ENCODE measurements at regions not wholly inside any gene's neighbourhood (a gene's known extent, or its start where the extent isn't known, plus 50 kb on each side); places are given as distances from the start of the nearest gene placed in this dataset.

DNA sequence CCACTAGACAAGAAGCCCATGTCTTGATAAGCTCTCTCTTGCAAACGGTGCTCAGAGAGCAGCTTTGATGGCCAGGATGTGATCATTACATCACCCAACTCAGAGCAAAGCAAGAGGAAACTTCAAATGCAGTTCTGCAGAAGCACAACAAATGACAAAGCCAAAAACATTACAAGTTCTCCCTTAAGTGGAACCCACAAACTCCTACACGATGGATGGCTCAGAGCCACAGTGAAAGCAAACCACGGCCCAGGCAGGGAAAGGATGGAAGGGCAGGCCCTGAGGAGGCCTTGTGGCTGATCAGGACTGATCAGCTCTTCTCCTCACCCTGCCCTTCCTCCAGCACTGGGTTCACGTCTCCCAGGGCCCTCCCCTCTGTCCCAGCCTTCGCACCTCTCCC, 326.4 kb downstream of the EIPR1 start:
- DNase-seq (ENCODE audit: low read depth) = no peak
- no peaks in the 10 kb centered on the region for H3K27me3 ChIP-seq (ENCODE audit: control insufficient read depth, insufficient read depth, low read length)
- TF ChIP-seq, protein P1, sequence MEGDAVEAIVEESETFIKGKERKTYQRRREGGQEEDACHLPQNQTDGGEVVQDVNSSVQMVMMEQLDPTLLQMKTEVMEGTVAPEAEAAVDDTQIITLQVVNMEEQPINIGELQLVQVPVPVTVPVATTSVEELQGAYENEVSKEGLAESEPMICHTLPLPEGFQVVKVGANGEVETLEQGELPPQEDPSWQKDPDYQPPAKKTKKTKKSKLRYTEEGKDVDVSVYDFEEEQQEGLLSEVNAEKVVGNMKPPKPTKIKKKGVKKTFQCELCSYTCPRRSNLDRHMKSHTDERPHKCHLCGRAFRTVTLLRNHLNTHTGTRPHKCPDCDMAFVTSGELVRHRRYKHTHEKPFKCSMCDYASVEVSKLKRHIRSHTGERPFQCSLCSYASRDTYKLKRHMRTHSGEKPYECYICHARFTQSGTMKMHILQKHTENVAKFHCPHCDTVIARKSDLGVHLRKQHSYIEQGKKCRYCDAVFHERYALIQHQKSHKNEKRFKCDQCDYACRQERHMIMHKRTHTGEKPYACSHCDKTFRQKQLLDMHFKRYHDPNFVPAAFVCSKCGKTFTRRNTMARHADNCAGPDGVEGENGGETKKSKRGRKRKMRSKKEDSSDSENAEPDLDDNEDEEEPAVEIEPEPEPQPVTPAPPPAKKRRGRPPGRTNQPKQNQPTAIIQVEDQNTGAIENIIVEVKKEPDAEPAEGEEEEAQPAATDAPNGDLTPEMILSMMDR (IDR thresholded peaks at IDR 0.05; ENCODE audit: insufficient read depth, low read length, poor library complexity, severe bottlenecking) = no peak
- no peak overlapping the region for H3K4me3 ChIP-seq (ENCODE audit: low read depth, low read length)
- H3K36me3 ChIP-seq (ENCODE audit: control insufficient read depth, insufficient read depth, low read length) = no peaks in the 10 kb centered on the region

DNA sequence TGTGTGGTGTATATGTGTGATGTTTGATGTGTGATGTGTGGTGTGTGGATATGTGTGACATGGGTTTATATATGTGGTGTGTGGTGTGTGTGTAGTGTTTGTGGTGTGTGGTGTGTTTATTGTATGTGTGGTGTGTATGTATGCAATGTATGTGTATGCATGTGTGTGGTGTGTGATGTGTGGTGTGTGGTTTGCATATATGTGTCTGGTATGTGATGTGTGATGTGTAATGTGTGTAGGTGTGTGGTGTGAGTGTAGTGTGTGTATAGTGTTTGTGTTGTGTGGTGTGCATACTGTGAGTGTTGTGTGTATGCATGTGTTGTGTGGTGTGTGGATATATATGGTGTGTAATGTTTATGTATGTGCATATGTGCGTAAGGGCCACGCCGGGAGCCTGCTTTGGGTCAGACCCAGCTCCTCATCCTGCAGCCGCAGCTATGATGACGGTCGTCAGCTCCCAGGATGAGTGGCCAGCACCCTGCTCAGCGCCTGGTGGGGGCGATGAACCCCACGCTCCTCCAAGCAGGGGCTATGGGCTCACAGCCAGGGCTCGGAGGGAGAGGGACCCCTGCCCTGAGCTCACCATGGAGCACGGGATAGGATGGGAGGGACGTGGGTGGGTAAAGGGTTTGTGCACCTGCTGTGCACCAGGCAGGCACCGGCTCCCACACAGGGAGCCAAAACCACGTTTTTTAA, 331.3 kb downstream of the EIPR1 start:
- TF ChIP-seq, protein P1 (IDR thresholded peaks at IDR 0.05; ENCODE audit: insufficient read depth, low read length, poor library complexity, severe bottlenecking) = no peak

DNA sequence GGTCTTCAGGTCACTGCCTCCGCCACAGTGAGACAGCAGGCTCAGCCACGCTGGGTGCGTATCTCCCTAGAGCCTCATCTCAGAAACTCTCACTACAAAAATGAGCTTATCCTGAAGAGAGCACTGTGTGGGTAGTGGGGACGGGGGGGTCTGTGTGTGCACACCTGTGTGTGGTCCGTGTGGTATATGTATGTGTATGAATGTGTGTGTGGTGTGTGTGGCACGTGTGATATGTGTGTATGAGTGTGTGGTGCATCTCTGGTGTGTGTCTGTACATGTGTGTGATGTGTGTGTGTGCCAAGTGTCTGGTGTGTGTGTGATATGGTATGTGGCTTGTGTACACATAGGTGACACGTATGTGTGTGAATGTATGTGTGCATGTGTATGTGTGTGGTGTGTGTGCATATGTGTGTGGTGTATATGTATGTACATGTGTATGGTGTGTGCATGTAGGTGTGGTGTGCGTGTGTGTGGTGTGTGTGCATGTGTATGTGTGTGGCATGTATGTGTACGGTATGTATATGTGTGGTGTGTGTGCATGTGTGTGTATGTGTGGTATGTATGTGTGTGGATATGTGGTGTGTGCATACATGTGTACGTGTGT, 332.2 kb downstream of the EIPR1 start:
- no peak overlapping the region for H3K4me3 ChIP-seq (ENCODE audit: low read depth, low read length)
- TF ChIP-seq, protein P1 (IDR thresholded peaks at IDR 0.05; ENCODE audit: insufficient read depth, low read length, poor library complexity, severe bottlenecking) = no peak

More for the DNA sequence above, 331.3 kb downstream of the EIPR1 start:
- Histone ChIP-seq H3K27me3 (ENCODE audit: control insufficient read depth, insufficient read depth, low read length) (no peaks in the 10 kb centered on the region), H3K36me3 (ENCODE audit: control insufficient read depth, insufficient read depth, low read length) (no peaks in the 10 kb centered on the region), H3K4me3 (ENCODE audit: low read depth, low read length) (no peak overlapping the region)
- DNase-seq (ENCODE audit: low read depth) = no peak

DNA sequence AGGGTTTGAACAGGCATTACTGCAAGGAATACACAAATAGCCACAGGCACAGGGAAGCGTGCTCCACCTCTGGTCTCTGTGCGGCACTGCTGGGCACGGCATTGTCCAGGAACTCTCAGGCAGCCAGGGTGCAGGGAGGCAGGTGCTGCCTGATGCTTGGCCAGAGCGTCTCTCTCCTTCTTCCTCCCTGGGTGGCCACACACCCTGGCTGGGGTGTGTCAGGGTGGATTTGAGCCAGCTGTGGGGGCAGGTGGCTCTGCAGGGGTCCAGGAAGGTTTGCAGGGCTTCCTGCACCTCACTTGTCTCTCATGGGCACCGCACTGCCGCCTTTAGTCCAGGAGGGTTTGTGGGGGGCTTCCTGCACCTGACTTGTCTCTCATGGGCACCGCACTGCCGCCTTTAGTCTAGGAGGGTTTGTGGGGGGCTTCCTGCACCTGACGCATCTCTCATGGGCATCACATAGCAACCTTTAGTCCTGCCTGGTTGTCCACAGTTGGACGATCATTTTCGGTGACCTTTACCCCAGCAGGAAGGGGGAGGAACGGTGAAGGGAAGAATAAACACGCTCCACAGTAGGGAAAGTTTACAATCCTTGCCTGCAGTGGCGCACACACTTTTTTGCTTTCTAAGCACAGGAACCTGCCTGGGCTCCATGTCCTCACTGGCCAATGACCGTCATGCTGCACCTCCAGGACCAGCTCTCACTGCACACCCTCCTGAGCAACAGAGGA, 332.9 kb downstream of the EIPR1 start:
- no peak for DNase-seq (ENCODE audit: low read depth)
- no peaks in the 10 kb centered on the region for H3K27me3 ChIP-seq (ENCODE audit: control insufficient read depth, insufficient read depth, low read length)
- H3K36me3 ChIP-seq (ENCODE audit: control insufficient read depth, insufficient read depth, low read length) = no peaks in the 10 kb centered on the region
- no peak overlapping the region for H3K4me3 ChIP-seq (ENCODE audit: low read depth, low read length)
- TF ChIP-seq, protein P1 (IDR thresholded peaks at IDR 0.05; ENCODE audit: insufficient read depth, low read length, poor library complexity, severe bottlenecking) = no peak

More for the DNA sequence above, 332.2 kb downstream of the EIPR1 start:
- no peak for DNase-seq (ENCODE audit: low read depth)
- Histone ChIP-seq H3K36me3 (ENCODE audit: control insufficient read depth, insufficient read depth, low read length) (no peaks in the 10 kb centered on the region), H3K27me3 (ENCODE audit: control insufficient read depth, insufficient read depth, low read length) (no peaks in the 10 kb centered on the region)

DNA sequence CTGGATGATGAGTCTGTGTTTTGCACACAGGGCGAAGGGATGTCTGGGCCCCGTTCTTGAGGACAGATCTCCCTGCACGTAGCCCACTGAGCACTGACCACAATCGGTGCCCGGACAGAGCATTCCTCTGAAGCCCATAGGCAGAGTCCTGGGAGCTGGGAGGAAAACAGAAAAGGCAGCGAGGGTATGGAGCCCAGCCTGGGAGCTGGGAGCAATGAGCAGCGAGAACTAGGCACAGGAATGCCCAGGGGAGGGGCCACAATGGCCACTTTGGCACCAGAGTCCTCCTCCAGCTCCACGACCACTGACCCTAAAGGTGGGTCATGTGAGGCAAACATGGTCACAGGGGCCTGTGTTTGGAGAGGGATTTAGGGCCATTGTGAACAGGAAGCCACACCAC, 333.9 kb downstream of the EIPR1 start:
- Histone ChIP-seq H3K36me3 (ENCODE audit: control insufficient read depth, insufficient read depth, low read length) (no peaks in the 10 kb centered on the region), H3K27me3 (ENCODE audit: control insufficient read depth, insufficient read depth, low read length) (no peaks in the 10 kb centered on the region), H3K4me3 (ENCODE audit: low read depth, low read length) (no peak overlapping the region)
- TF ChIP-seq, protein P1 (IDR thresholded peaks at IDR 0.05; ENCODE audit: insufficient read depth, low read length, poor library complexity, severe bottlenecking) = no peak
- no peak for DNase-seq (ENCODE audit: low read depth)

Data from kidney epithelial cell (primary cell).